AG10803 (cell line): ENCODE measurements at regions not wholly inside any gene's neighbourhood (a gene's known extent, or its start where the extent isn't known, plus 50 kb on each side); places are given as distances from the start of the nearest gene placed in this dataset.

Experiments
- DNase-seq: peaks from one replicate; pipeline ENCODE4 v3.0.0; 2010; ENCODE audit warnings: low read depth
- H3K4me3 ChIP-seq: 2 replicates; pipeline ENCODE4 v1.5.1; 2011; ENCODE audit warnings: mild to moderate bottlenecking, low read length, control low read depth
- TF ChIP-seq, protein P1 (sequence below): conservative IDR thresholded peaks from 2 replicates; pipeline ENCODE4 v1.5.1; 2011; ENCODE audit warnings: mild to moderate bottlenecking, low read length, control low read depth, inconsistent platforms

DNA sequence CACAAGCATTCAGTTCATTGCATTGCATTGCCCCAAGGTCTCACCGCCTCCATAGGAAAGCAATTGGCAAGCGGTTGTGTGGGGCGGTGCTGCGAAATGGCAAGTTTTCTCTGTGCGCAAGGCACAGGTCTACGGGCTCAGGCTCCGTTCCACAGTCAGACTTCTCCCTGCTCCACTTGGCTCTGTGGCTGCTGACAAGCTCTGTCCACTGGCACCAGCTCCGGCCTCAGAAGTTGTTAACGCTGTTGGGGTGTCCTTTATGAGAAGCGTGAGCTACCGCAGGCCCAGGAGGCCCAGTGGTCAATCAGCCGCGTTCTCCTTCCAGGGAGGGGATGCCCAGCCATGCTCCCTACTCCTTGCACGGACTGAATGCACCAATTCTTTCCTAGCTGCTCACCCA is 87.0 kb upstream of the GATA6 start:
- H3K4me3 ChIP-seq, result no peak overlapping the region
- TF ChIP-seq, protein P1, sequence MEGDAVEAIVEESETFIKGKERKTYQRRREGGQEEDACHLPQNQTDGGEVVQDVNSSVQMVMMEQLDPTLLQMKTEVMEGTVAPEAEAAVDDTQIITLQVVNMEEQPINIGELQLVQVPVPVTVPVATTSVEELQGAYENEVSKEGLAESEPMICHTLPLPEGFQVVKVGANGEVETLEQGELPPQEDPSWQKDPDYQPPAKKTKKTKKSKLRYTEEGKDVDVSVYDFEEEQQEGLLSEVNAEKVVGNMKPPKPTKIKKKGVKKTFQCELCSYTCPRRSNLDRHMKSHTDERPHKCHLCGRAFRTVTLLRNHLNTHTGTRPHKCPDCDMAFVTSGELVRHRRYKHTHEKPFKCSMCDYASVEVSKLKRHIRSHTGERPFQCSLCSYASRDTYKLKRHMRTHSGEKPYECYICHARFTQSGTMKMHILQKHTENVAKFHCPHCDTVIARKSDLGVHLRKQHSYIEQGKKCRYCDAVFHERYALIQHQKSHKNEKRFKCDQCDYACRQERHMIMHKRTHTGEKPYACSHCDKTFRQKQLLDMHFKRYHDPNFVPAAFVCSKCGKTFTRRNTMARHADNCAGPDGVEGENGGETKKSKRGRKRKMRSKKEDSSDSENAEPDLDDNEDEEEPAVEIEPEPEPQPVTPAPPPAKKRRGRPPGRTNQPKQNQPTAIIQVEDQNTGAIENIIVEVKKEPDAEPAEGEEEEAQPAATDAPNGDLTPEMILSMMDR, result no peak
- no peak for DNase-seq

DNA sequence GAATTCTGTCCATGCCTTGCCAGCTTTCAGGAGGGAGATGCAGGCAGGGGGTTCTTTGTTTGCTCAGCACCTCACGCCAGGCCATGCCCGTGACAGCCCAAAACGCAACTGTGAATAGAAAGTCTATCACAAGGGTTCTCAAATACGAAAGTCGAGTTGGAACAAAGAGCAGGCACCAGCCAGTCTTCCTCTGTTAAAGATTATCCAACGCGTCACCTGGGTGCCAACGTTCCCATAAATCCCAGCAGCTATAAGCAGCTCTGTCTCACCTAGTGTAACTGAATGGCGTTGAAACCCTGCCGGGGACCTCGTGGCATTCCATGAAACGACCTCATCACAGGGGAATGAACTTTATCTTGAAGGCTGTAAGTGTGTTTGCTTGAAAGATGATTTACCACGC is 84.8 kb upstream of the GATA6 start:
- TF ChIP-seq, protein P1, result no peak
- DNase-seq, result no peak
- H3K4me3 ChIP-seq, result no peak overlapping the region

DNA sequence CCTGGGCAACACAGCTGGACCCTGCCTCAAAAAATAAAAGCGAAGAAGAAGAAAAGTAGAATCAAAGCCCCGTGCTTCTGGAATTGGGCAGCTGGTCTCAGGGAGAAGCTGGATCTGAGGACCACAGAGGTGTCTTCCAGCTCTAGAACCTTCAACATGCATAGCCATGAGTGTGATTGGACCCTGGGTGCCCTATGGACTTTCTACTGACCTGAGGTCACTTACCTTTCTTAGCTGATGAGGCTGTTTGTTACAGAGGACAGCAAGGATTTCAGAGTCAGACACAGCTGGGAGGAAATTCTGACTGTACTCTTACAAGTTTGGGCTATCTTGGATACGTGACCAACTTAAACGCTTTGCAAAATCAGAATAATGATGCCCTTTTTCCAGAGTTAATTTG is 82.4 kb upstream of the GATA6 start:
- H3K4me3 ChIP-seq, result no peak overlapping the region
- TF ChIP-seq, protein P1, result no peak
- no peak for DNase-seq

DNA sequence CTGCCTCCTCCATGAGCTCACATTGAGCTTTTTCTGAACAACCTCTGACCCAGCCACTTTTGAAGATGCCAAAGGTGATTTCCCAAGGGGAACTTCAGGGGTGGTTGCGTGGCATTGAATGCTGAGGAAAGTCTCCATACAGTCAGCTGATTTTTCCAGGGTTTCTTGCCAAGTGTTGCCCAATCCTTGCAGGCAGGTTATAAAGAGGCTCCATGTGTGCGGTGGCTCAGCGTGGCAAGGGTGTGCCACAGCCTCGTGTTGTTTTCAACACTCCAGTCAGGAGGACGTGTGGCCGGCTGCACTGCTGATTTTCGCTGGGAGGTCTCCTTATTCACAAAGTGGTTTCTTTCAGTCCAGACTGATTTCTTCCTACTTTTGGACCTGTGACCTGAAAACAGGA is 81.4 kb upstream of the GATA6 start:
- no peak overlapping the region for H3K4me3 ChIP-seq
- TF ChIP-seq, protein P1, result no peak
- no peak for DNase-seq

DNA sequence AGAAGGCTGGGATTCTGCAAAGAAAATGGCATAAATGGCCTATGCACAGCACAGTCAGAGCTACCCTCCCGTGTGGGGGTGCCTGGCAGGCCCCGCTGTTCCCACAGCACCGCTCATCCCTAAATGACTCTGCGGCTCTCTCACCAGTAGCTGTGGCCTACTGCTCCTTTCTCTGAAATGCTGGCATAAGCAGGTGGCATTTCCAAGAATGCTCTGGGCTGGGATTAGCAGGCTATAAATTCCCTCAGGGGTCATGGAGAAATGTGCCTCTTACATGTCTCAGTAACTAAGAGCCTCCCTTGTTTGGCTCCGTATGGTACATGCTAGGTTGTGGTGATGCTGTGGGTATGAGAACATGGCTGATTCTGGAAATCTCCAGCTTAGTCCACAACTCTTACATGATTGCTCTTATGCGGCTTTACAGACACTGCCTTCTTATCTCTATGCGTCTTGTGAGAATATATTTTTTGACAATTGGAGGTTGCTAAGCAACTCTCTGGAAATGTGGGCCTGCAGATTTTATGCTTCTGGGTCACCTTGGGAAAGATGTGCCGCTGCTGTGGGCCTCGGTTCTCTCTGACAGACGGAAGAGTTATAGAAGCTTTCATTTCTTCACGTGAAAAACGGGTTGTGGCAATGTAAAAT is 80.3 kb upstream of the GATA6 start:
- no peak for DNase-seq
- TF ChIP-seq, protein P1, result no peak
- no peak overlapping the region for H3K4me3 ChIP-seq

DNA sequence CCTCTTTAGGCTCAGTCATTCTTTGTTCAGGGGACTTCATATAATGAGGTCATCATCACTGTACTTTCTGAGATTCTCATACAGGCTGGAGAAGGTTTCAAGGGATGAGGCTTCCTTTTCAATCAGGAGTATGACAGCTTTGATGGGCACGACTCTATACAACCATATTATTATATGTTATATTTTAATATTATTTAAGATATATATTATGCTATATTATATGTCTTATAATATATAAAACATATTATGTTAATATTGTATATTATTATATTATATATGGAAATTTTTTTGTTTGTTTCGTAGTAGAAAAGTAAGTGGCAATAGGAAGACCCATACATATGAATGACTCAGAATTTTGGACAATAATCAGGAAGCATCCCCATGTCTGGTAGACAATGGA is 78.0 kb upstream of the GATA6 start:
- DNase-seq, result no peak
- TF ChIP-seq, protein P1, result no peak
- no peak overlapping the region for H3K4me3 ChIP-seq

DNA sequence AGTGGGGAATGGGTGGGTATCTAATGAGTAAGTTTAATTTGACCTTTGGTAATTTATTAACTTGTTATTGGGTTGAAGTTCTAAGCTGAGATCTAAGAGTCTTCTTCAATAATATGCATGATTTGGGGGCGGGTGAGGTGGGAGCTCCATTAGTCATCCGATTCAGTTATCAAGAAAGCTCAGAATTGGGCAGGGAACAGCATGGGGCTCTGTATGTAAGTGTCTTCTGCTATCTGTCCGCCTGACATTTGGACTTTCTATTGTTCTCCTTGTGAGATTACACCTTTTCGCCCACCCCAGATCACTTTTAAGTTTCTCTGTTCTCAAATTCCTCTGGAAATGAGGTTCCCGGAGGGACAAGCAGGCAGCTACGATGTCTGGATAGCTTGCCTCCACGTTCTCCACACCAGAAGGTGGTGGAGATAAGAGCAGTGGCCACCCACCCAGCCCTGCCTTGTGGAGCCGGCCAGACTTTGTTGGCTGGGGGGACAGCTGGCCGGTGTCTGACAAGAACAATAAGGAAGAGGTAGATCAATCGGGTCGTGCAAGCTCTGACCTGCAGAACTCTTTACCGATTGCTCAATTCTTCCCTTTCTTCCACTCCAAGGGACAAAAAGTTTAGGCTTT is 75.5 kb upstream of the GATA6 start:
- TF ChIP-seq, protein P1, result no peak
- DNase-seq, result no peak
- no peak overlapping the region for H3K4me3 ChIP-seq
